Neuronal stem cell (in vitro differentiated cells): ENCODE measurements at regions not wholly inside any gene's neighbourhood (a gene's known extent, or its start where the extent isn't known, plus 50 kb on each side); places are given as distances from the start of the nearest gene placed in this dataset.

Source experiments
- DNase-seq: peaks from one replicate; pipeline ENCODE4 v3.0.0-alpha.2; 2013; ENCODE audit warnings: low spot score
- H2AFZ ChIP-seq: one replicate; pipeline ENCODE4 v1.6.1; 2013; ENCODE audit warnings: mild to moderate bottlenecking, low read length, inconsistent platforms
- H2AK5ac ChIP-seq: 2 replicates; pipeline ENCODE4 v1.6.1; 2013; ENCODE audit warnings: low read depth, mild to moderate bottlenecking, inconsistent platforms, low read length, moderate library complexity, mixed read lengths
- H2BK120ac ChIP-seq: 2 replicates; pipeline ENCODE4 v1.6.1; 2013; ENCODE audit warnings: low read depth, mild to moderate bottlenecking, inconsistent platforms, low read length, moderate library complexity, mixed read lengths
- H2BK12ac ChIP-seq: one replicate; pipeline ENCODE4 v1.6.1; 2013; ENCODE audit warnings: low read length, inconsistent platforms
- H2BK15ac ChIP-seq: 2 replicates; pipeline ENCODE4 v1.6.1; 2013; ENCODE audit warnings: mild to moderate bottlenecking, low read length, inconsistent platforms, mixed read lengths
- H2BK5ac ChIP-seq: one replicate; pipeline ENCODE4 v1.6.1; 2013; ENCODE audit warnings: inconsistent platforms, mild to moderate bottlenecking, low read length, moderate library complexity
- H3K14ac ChIP-seq: one replicate; pipeline ENCODE4 v1.6.1; 2013; ENCODE audit warnings: low read length, inconsistent platforms
- H3K18ac ChIP-seq: 2 replicates; pipeline ENCODE4 v1.6.1; 2013; ENCODE audit warnings: low read length, inconsistent platforms
- H3K23ac ChIP-seq: 2 replicates; pipeline ENCODE4 v1.6.1; 2013; ENCODE audit warnings: low read depth, mild to moderate bottlenecking, mixed read lengths, low read length, inconsistent platforms; ENCODE audit not compliant: poor library complexity
- H3K27ac ChIP-seq: replicated peaks from 3 replicates; pipeline ENCODE4 v1.5.1; 2013; ENCODE audit warnings: low read length, inconsistent platforms
- H3K27me3 ChIP-seq, 3 experiments: 2 replicates each; pipeline ENCODE4 v1.6.1; 2013; ENCODE audit warnings: low read length in 3 of 3, mild to moderate bottlenecking in 2 of 3, inconsistent platforms in 1 of 3, low read depth in 1 of 3, mixed read lengths in 1 of 3, moderate library complexity in 1 of 3; ENCODE audit not compliant: control insufficient read depth in 3 of 3, insufficient read depth in 3 of 3
- H3K36me3 ChIP-seq, 2 donors: replicated peaks in 1 of 2; 2 replicates each; pipeline ENCODE4 v1.6.1; 2013; ENCODE audit warnings: low read length in 2 of 2; ENCODE audit not compliant: control insufficient read depth in 2 of 2, insufficient read depth in 2 of 2
- H3K4ac ChIP-seq: 2 replicates; pipeline ENCODE4 v1.6.1; 2013; ENCODE audit warnings: inconsistent platforms, mild to moderate bottlenecking, low read length, moderate library complexity
- H3K4me1 ChIP-seq, 2 donors: 1 replicate in 1 of 2; 2 replicates in 1 of 2; pipeline ENCODE4 v1.6.1; 2013; ENCODE audit warnings: low read length in 2 of 2, low read depth in 1 of 2; ENCODE audit not compliant: control insufficient read depth in 2 of 2, insufficient read depth in 1 of 2
- H3K4me2 ChIP-seq: one replicate; pipeline ENCODE4 v1.6.1; 2013; ENCODE audit warnings: mild to moderate bottlenecking, low read length, inconsistent platforms; ENCODE audit not compliant: insufficient read depth, poor library complexity, severe bottlenecking
- H3K4me3 ChIP-seq, 2 donors: 2 replicates each; pipeline ENCODE4 v1.5.1; 2013; ENCODE audit warnings: low read length in 2 of 2, mild to moderate bottlenecking in 2 of 2, inconsistent platforms in 1 of 2, moderate library complexity in 1 of 2
- H3K79me1 ChIP-seq: one replicate; pipeline ENCODE4 v1.6.1; 2013; ENCODE audit warnings: low read depth, mild to moderate bottlenecking, inconsistent platforms, low read length, moderate library complexity
- H3K9ac ChIP-seq: one replicate; pipeline ENCODE4 v1.6.1; 2013; ENCODE audit warnings: mild to moderate bottlenecking, low read depth, low read length, inconsistent platforms; ENCODE audit not compliant: poor library complexity
- H3K9me3 ChIP-seq, 2 donors: replicated peaks in 1 of 2; 2 replicates each; pipeline versions ENCODE3 to v1.6.1; 2013; ENCODE audit warnings: low read length in 2 of 2, mild to moderate bottlenecking in 2 of 2, inconsistent platforms in 1 of 2, low read depth in 1 of 2, mixed read lengths in 1 of 2, moderate library complexity in 1 of 2; ENCODE audit not compliant: control insufficient read depth in 2 of 2, insufficient read depth in 1 of 2
- H4K8ac ChIP-seq: one replicate; pipeline ENCODE4 v1.6.1; 2013; ENCODE audit warnings: low read depth, mild to moderate bottlenecking, inconsistent platforms, low read length, moderate library complexity
- H4K91ac ChIP-seq: one replicate; pipeline ENCODE4 v1.6.1; 2013; ENCODE audit warnings: low read length, low read depth, mild to moderate bottlenecking, inconsistent platforms; ENCODE audit not compliant: poor library complexity
- WGBS, 2 donors: extraction: QIAGEN DNeasy Blood & Tissue Kit; methylation state at CpG; one replicate each; pipeline ENCODE4 v1.1.7; 2013; ENCODE audit warnings: missing lambda C conversion rate in 2 of 2, mixed read lengths in 1 of 2; ENCODE audit not compliant: insufficient read length in 2 of 2, insufficient replicate concordance in 1 of 2; ENCODE audit errors: extremely low coverage in 2 of 2; 5-methylcytosine and 5-hydroxymethylcytosine counted together

DNA sequence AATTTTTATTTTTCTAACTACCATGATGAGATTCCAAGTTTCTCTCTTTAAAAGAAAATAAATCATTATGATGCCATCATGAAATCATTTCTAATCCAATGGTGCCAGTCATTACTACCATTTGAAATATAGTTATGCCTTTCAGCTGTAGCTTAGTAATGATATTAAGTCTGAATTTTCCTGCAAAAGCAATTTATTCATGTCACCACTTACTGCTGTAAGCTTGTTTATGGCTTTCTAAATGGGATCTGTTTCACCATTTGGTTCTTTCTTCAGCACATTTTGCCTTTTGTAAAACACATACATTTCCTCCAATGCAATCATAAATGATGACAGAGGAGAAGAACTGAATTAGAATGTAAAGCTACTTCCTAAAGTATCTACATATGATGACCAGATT lies 130.5 kb downstream of the SEM1 start:
- H2AFZ ChIP-seq = no peak overlapping the region
- H2AK5ac ChIP-seq = no peak overlapping the region

DNA sequence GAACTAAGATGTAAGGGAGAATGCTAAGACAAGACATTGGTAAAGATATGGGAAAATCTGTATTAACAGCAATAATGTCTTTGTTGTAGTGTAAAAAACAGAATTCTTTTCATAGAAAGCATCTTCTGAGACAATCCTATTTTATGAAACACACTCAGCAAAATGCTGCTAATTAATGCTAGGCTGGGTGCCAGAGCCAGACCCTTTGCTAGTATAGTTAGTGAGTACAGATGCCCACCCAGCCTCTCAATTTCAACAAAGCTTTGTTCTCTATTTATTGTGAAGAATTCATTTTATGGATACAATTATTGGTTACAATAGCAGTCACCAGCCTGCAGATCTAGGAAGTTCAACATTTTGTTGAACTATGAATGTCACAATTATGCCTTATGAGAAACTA lies 131.0 kb downstream of the SEM1 start:
- H4K8ac ChIP-seq = no peak overlapping the region

More for the DNA sequence above, 130.5 kb downstream of the SEM1 start:
- no peaks in the 10 kb centered on the region for H3K9me3 ChIP-seq
- H3K36me3 ChIP-seq = no peaks in the 10 kb centered on the region
- H3K9ac ChIP-seq = no peak overlapping the region
- no peak overlapping the region for H2BK12ac ChIP-seq
- no peaks in the 10 kb centered on the region for H3K79me1 ChIP-seq
- H2BK120ac ChIP-seq = no peak overlapping the region
- H3K27me3 ChIP-seq = no peaks in the 10 kb centered on the region
- DNase-seq = no peak
- H3K4ac ChIP-seq = no peak overlapping the region
- H3K18ac ChIP-seq = no peak overlapping the region
- H2BK15ac ChIP-seq = no peak overlapping the region
- H4K8ac ChIP-seq = no peak overlapping the region
- H3K14ac ChIP-seq = no peak overlapping the region
- no peak overlapping the region for H2BK5ac ChIP-seq
- H3K4me3 ChIP-seq = no peak overlapping the region
- no peak overlapping the region for H3K27ac ChIP-seq
- no peak overlapping the region for H3K4me2 ChIP-seq
- H4K91ac ChIP-seq = no peak overlapping the region
- no peak overlapping the region for H3K23ac ChIP-seq
- H3K4me1 ChIP-seq = no peaks in the 10 kb centered on the region

DNA sequence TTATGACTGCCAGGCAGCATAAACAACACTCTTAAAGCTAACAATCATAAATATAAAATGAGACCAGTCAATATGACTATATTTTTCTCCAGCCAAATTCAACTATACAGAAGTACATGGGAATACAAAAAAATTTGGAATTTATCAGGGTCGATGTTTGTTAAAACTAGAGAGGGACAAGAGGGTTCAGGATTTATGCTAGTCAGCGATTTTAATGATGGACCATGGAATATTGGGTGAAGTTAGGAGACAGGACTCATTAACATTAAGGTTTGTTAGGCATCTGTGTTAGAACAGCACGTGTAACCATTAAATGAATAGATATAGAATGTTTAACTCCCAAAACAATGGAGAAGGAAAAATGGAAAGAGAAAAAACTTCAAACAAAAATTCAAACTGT lies 146.2 kb downstream of the SEM1 start:
- Histone ChIP-seq H3K27me3 (no peaks in the 10 kb centered on the region), H2AFZ (no peak overlapping the region), H4K8ac (no peak overlapping the region), H2AK5ac (no peak overlapping the region), H3K27ac (no peak overlapping the region), H3K4me1 (no peaks in the 10 kb centered on the region), H3K14ac (no peak overlapping the region), H3K4ac (no peak overlapping the region), H4K91ac (no peak overlapping the region), H2BK120ac (no peak overlapping the region), H2BK12ac (no peak overlapping the region), H3K4me3 (no peak overlapping the region), H2BK5ac (no peak overlapping the region), H3K79me1 (no peaks in the 10 kb centered on the region), H3K4me2 (no peak overlapping the region), H3K9ac (no peak overlapping the region), H3K36me3 (no peaks in the 10 kb centered on the region), H3K18ac (no peak overlapping the region), H2BK15ac (no peak overlapping the region), H3K23ac (no peak overlapping the region), H3K9me3 (no peaks in the 10 kb centered on the region)
- WGBS, 2 donors = no CpG with 5 or more reads among the region's 3 CpGs
- no peak for DNase-seq

More for the DNA sequence above, 131.0 kb downstream of the SEM1 start:
- Histone ChIP-seq H3K4me1 (no peaks in the 10 kb centered on the region), H3K27me3 (no peaks in the 10 kb centered on the region), H2AK5ac (no peak overlapping the region), H3K14ac (no peak overlapping the region), H4K91ac (no peak overlapping the region), H3K9me3 (no peaks in the 10 kb centered on the region), H2BK15ac (no peak overlapping the region), H3K18ac (no peak overlapping the region), H3K9ac (no peak overlapping the region), H2BK120ac (no peak overlapping the region), H3K36me3 (no peaks in the 10 kb centered on the region), H2BK12ac (no peak overlapping the region), H3K23ac (no peak overlapping the region), H3K4me2 (no peak overlapping the region), H3K4ac (no peak overlapping the region), H2BK5ac (no peak overlapping the region), H3K79me1 (no peaks in the 10 kb centered on the region), H3K4me3 (no peak overlapping the region), H3K27ac (no peak overlapping the region), H2AFZ (no peak overlapping the region)
- no peak for DNase-seq

DNA sequence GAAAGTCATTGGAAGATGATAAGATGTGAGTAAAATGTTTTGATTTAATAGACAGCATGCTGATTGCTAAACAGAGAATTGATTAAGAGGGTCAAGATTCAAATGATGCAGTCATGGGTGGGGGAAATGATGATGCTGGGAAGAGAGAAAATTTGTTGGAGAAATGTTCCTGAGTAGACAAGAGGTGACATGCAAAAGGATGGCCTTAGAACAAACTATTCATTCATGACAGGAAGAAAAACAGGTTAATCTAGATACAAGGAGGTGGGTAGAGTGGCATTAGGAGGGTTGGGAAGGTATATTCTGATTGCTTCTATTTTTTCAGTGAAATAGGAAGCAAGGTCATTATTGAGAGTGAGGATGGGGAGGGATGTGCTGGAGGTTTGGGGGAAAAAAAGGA lies 146.7 kb downstream of the SEM1 start:
- no peak overlapping the region for H2BK5ac ChIP-seq
- H3K4me2 ChIP-seq = no peak overlapping the region
- peaks cover 0 to 2% of the 10 kb centered on the region in 2 donors for H3K9me3 ChIP-seq
- no peak overlapping the region for H3K9ac ChIP-seq
- no peak overlapping the region for H4K8ac ChIP-seq
- no peaks in the 10 kb centered on the region for H3K27me3 ChIP-seq
- H3K14ac ChIP-seq = no peak overlapping the region
- H3K4ac ChIP-seq = no peak overlapping the region
- no peak overlapping the region for H2AK5ac ChIP-seq
- no peak overlapping the region for H3K27ac ChIP-seq
- no peak overlapping the region for H3K18ac ChIP-seq
- H2AFZ ChIP-seq = no peak overlapping the region
- no peak overlapping the region for H2BK12ac ChIP-seq
- no peak overlapping the region for H2BK15ac ChIP-seq
- H3K4me3 ChIP-seq = no peak overlapping the region
- H3K23ac ChIP-seq = no peak overlapping the region
- no peaks in the 10 kb centered on the region for H3K4me1 ChIP-seq
- H3K36me3 ChIP-seq = no peaks in the 10 kb centered on the region
- DNase-seq = no peak
- no peak overlapping the region for H2BK120ac ChIP-seq
- no peaks in the 10 kb centered on the region for H3K79me1 ChIP-seq
- H4K91ac ChIP-seq = no peak overlapping the region
